NT2/D1 (cell line): ENCODE measurements at regions not wholly inside any gene's neighbourhood (a gene's known extent, or its start where the extent isn't known, plus 50 kb on each side); places are given as distances from the start of the nearest gene placed in this dataset.

Experiments used
- SUZ12 ChIP-seq: IDR thresholded peaks from 2 replicates; pipeline ENCODE4 v1.6.1; 2011; ENCODE audit not compliant: insufficient read length, insufficient read depth; ENCODE audit errors: extremely low read depth
- YY1 ChIP-seq: IDR thresholded peaks from 2 replicates; pipeline ENCODE4 v1.6.1; 2011; ENCODE audit not compliant: insufficient read length, insufficient read depth
- ZNF274 ChIP-seq: IDR thresholded peaks from 2 replicates; pipeline ENCODE4 v1.6.1; 2011; ENCODE audit warnings: mild to moderate bottlenecking, low read depth, low read length

GRCh38 chr16:60407606-60408005 lies 1628.6 kb downstream of the CDH8 start:
- TF ChIP-seq YY1, result no peak
- no peak for TF ChIP-seq ZNF274
- TF ChIP-seq SUZ12, result no peak
